SK-N-SH treated with all-trans-retinoic acid at 6 μM for 48 hours (cell line): ENCODE measurements at regions not wholly inside any gene's neighbourhood (a gene's known extent, or its start where the extent isn't known, plus 50 kb on each side); places are given as distances from the start of the nearest gene placed in this dataset.

ENCODE experiments used
- ATAC-seq: fragments of 200-7000 bp; cut with Tn5 transposase; 3 replicates; pipeline ENCODE4 v1.9.1; 2020; ENCODE audit warnings: mild to moderate bottlenecking, moderate library complexity
- ARNTL ChIP-seq: fragments of 450-650 bp; formaldehyde crosslinking; IDR thresholded peaks from 2 replicates; pipeline ENCODE4 v1.5.0; 2020; ENCODE audit warnings: low read depth, mild to moderate bottlenecking, moderate library complexity, borderline replicate concordance
- BACH2 ChIP-seq: fragments of 250-450 bp; sonication (Bioruptor Pico); IDR thresholded peaks from 2 replicates; pipeline ENCODE4 v1.9.0; 2021; ENCODE audit warnings: mild to moderate bottlenecking, borderline replicate concordance
- CSRNP3 ChIP-seq: fragments of 250-450 bp; sonication (Bioruptor Pico); IDR thresholded peaks from 2 replicates; pipeline ENCODE4 v1.5.1; 2021; ENCODE audit warnings: mild to moderate bottlenecking, moderate library complexity
- ESRRG ChIP-seq: fragments of 250-450 bp; sonication (Bioruptor Pico); IDR thresholded peaks from 2 replicates; pipeline ENCODE4 v1.6.1; 2021; ENCODE audit warnings: mild to moderate bottlenecking
- ISL1 ChIP-seq: fragments of 250-450 bp; sonication (Bioruptor Pico); IDR thresholded peaks from 2 replicates; pipeline ENCODE4 v2.1.2; 2022; ENCODE audit warnings: mild to moderate bottlenecking, moderate library complexity
- OSR1 ChIP-seq: fragments of 250-450 bp; sonication (Bioruptor Pico); IDR thresholded peaks from 2 replicates; pipeline ENCODE4 v1.8.0; 2022; ENCODE audit warnings: moderate library complexity, mild to moderate bottlenecking, inconsistent platforms
- POU6F1 ChIP-seq: fragments of 250-450 bp; sonication (Bioruptor Pico); IDR thresholded peaks from 2 replicates; pipeline ENCODE4 v1.8.0; 2021; ENCODE audit warnings: low read depth, mild to moderate bottlenecking, moderate library complexity, borderline replicate concordance
- PPARA ChIP-seq: fragments of 250-450 bp; sonication (Bioruptor Pico); IDR thresholded peaks from 2 replicates; pipeline ENCODE4 v1.5.0; 2020; ENCODE audit warnings: mild to moderate bottlenecking, borderline replicate concordance
- TCF4 ChIP-seq: fragments of 250-450 bp; sonication (Bioruptor Pico); IDR thresholded peaks from 2 replicates; pipeline ENCODE4 v1.8.0; 2021; ENCODE audit warnings: mild to moderate bottlenecking, moderate library complexity, borderline replicate concordance
- TSHZ2 ChIP-seq: fragments of 250-450 bp; sonication (Bioruptor Pico); IDR thresholded peaks from 2 replicates; pipeline ENCODE4 v1.5.0; 2020; ENCODE audit warnings: mild to moderate bottlenecking, moderate library complexity
- ZC3H10 ChIP-seq: fragments of 250-450 bp; sonication (Bioruptor Pico); IDR thresholded peaks from 2 replicates; pipeline ENCODE4 v1.5.1; 2021; ENCODE audit warnings: mild to moderate bottlenecking, moderate library complexity
- ZFP3 ChIP-seq: fragments of 250-450 bp; sonication (Bioruptor Pico); IDR thresholded peaks from 2 replicates; pipeline ENCODE4 v1.5.0; 2020; ENCODE audit warnings: mild to moderate bottlenecking, moderate library complexity
- ZNF565 ChIP-seq: fragments of 450-650 bp; formaldehyde crosslinking; conservative IDR thresholded peaks from 2 replicates; pipeline ENCODE4 v1.5.0; 2020; ENCODE audit warnings: low read depth, mild to moderate bottlenecking, moderate library complexity
- ZNF70 ChIP-seq: fragments of 450-650 bp; formaldehyde crosslinking; IDR thresholded peaks from 2 replicates; pipeline ENCODE4 v1.5.0; 2020; ENCODE audit warnings: mild to moderate bottlenecking, moderate library complexity
- ZNF8 ChIP-seq: fragments of 450-650 bp; formaldehyde crosslinking; IDR thresholded peaks from 2 replicates; pipeline ENCODE4 v1.5.0; 2020; ENCODE audit warnings: mild to moderate bottlenecking, moderate library complexity
- TF ChIP-seq, protein P1 (sequence below): fragments of 250-450 bp; sonication (Bioruptor Pico); IDR thresholded peaks from 2 replicates; pipeline ENCODE4 v1.5.1; 2020; ENCODE audit warnings: low read depth, mild to moderate bottlenecking, moderate library complexity
- TF ChIP-seq, protein P2 (sequence below): fragments of 250-450 bp; sonication (Bioruptor Pico); IDR thresholded peaks from 2 replicates; pipeline ENCODE4 v1.8.0; 2020; ENCODE audit warnings: mild to moderate bottlenecking, moderate library complexity, borderline replicate concordance

- TF ChIP-seq CSRNP3, result no peak
- TF ChIP-seq, all 23 proteins: peak for 0
Measured at GRCh38 chr2:190809876-190810525, 70.6 kb upstream of the GLS start (continued).

DNA sequence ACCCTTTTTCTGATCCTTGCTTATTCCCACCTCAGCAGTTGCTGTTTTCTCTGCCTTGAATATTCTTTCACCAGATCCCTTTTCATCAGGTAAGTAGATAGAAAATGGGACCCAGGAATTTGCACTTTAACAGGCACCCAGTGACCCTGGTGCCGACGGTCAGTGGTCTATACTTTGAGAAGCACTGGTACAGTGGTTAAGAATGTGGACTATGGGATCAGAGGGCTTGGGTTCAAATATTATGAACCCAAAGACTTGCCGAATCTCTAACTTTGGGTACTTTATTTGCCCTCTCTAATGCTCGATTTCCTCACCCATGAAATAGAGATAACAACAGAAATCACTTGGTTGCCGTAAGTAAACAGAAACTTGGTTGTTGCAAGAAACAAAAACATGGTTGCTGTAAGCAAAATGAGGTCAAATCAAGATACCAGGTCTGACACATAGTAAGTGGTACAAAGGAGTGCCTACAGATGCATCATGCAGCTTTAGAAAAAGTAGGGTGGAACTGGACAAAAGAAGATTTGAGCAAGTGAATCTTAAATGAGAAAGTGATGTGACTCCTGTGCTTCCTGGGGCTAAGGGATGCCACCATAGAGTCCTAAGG is 69.5 kb upstream of the GLS start:
- no peak for TF ChIP-seq CSRNP3
- no peak for TF ChIP-seq POU6F1
- TF ChIP-seq ZFP3, result no peak
- TF ChIP-seq ARNTL (CRISPR knock-in tag), result no peak
- no peak for TF ChIP-seq ZNF8
- TF ChIP-seq, protein P1, sequence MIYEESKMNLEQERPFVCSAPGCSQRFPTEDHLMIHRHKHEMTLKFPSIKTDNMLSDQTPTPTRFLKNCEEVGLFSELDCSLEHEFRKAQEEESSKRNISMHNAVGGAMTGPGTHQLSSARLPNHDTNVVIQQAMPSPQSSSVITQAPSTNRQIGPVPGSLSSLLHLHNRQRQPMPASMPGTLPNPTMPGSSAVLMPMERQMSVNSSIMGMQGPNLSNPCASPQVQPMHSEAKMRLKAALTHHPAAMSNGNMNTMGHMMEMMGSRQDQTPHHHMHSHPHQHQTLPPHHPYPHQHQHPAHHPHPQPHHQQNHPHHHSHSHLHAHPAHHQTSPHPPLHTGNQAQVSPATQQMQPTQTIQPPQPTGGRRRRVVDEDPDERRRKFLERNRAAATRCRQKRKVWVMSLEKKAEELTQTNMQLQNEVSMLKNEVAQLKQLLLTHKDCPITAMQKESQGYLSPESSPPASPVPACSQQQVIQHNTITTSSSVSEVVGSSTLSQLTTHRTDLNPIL (CRISPR knock-in tag), result no peak
- no peak for TF ChIP-seq TSHZ2 (CRISPR knock-in tag)
- TF ChIP-seq BACH2 (CRISPR knock-in tag), result no peak
- TF ChIP-seq ZC3H10, result no peak
- TF ChIP-seq ISL1 (CRISPR knock-in tag), result no peak
- TF ChIP-seq ZNF565, result no peak
- no peak for ATAC-seq

GRCh38 chr2:190811811-190812210 is 68.8 kb upstream of the GLS start:
- no peak for ATAC-seq
- TF ChIP-seq TCF4 (CRISPR knock-in tag) (no peak), ZC3H10 (no peak), CSRNP3 (no peak), ZNF565 (no peak), ZFP3 (no peak), OSR1 (CRISPR knock-in tag) (no peak), PPARA (CRISPR knock-in tag) (no peak), ESRRG (CRISPR knock-in tag) (no peak)
- TF ChIP-seq, all 23 proteins: peak for 0

GRCh38 chr2:190812506-190813294 is 67.9 kb upstream of the GLS start:
- ATAC-seq, result peak; percentile 74
- TF ChIP-seq TCF4 (CRISPR knock-in tag) (no peak), ZFP3 (no peak), ESRRG (CRISPR knock-in tag) (no peak), ZC3H10 (no peak), OSR1 (CRISPR knock-in tag) (no peak), ARNTL (CRISPR knock-in tag) (no peak), BACH2 (CRISPR knock-in tag) (no peak), ZNF565 (no peak), ZNF70 (CRISPR knock-in tag) (no peak), CSRNP3 (no peak), PPARA (CRISPR knock-in tag) (no peak)
- TF ChIP-seq, protein P2, sequence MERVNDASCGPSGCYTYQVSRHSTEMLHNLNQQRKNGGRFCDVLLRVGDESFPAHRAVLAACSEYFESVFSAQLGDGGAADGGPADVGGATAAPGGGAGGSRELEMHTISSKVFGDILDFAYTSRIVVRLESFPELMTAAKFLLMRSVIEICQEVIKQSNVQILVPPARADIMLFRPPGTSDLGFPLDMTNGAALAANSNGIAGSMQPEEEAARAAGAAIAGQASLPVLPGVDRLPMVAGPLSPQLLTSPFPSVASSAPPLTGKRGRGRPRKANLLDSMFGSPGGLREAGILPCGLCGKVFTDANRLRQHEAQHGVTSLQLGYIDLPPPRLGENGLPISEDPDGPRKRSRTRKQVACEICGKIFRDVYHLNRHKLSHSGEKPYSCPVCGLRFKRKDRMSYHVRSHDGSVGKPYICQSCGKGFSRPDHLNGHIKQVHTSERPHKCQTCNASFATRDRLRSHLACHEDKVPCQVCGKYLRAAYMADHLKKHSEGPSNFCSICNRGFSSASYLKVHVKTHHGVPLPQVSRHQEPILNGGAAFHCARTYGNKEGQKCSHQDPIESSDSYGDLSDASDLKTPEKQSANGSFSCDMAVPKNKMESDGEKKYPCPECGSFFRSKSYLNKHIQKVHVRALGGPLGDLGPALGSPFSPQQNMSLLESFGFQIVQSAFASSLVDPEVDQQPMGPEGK (CRISPR knock-in tag), result no peak
